ENCODE measurements at regions not wholly inside any gene's neighbourhood (a gene's known extent, or its start where the extent isn't known, plus 50 kb on each side); places are given as distances from the start of the nearest gene placed in this dataset.
"Not testable (repeated sequence)": the region's sequence is repeated elsewhere in the genome, so short reads cannot be mapped to it uniquely, and the experiment has no call there.

DNA sequence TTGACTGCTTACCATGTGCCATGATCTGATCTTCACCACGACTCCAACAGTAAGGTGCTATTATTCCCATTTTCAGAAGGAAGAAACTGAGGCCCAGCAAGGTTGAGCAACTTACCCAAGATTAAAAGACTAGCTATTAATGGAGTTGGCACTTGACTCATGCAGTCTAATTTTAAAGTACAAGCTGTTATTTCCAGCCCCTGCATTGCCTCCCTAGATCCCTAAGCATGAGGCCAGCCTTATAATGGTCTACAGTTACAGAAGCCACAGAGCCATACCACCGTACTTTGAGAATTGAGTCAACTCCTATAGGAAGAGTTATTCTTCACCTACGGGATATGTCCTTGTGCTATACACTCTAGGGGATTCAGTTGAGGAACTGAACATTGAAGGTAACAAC lies 66.7 kb upstream of the RBM19 start:
- CTCF ChIA-PET = no interaction called here
- Mint-ChIP-seq H3K36me3 (ENCODE audit: low read depth) (no peaks in the 10 kb centered on the region), H3K27ac (no peak overlapping the region), H3K4me1 (no peaks in the 10 kb centered on the region), H3K9me3 (ENCODE audit: low read depth) (no peaks in the 10 kb centered on the region), H3K4me3 (no peak overlapping the region), H3K27me3 (peaks cover 8% of the 10 kb centered on the region)
- intact Hi-C loops (cut with DNase I, micrococcal nuclease) = no loop called here
- DNase-seq (no peak), ATAC-seq (no peak)
- POLR2A ChIA-PET = no interaction called here

DNA sequence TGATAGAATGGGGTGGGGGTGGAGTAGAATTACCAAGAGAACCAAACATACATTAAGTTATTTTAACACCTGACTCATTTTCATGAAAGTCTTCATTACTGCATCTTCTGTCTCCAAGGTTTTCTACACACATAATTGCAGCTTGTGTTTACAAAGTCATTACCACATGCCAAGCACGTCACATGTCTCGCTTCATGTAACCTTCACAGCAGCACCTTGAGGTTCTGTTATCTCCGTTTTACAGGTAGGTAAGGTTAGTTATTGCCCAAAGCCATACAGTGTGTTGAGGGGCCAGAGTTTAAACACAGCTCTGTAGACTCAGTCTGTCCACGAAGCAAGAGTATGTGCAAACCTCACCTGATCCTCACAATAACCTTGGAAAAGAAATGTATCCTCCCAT lies 64.3 kb upstream of the RBM19 start:
- CTCF ChIA-PET = no interaction called here
- no peaks in the 10 kb centered on the region for H3K4me1 Mint-ChIP-seq
- H3K9me3 Mint-ChIP-seq (ENCODE audit: low read depth) = no peaks in the 10 kb centered on the region
- POLR2A ChIA-PET = no interaction called here
- H3K36me3 Mint-ChIP-seq (ENCODE audit: low read depth) = no peaks in the 10 kb centered on the region
- peaks cover 15% of the 10 kb centered on the region for H3K27me3 Mint-ChIP-seq
- H3K27ac Mint-ChIP-seq = no peak overlapping the region
- no peak overlapping the region for H3K4me3 Mint-ChIP-seq
- no peak for DNase-seq
- ATAC-seq = no peak
- intact Hi-C loops (cut with DNase I, micrococcal nuclease) = no loop called here

DNA sequence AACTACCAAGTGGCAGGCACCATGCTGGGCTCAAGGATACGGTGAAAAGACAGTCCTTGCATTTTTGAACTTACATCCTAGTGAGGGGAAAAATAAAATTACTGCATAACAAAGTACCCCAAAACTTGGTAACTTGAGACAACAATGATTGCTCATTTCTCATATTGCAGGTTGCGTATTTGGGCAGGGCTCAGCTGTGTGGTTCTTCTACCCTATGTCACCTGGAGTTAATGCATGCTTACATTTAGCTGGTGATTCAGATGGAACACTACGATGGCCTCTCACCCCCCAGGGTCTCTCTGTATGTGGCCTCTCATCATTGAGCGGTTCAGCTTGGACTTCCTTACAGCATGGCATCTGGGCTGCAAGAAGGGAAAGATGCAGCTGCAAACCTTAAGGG lies 60.7 kb upstream of the RBM19 start:
- H3K4me1 Mint-ChIP-seq = no peaks in the 10 kb centered on the region
- no peak overlapping the region for H3K27ac Mint-ChIP-seq
- ChIA-PET POLR2A (no interaction called here), CTCF (interaction anchor here (1.3 kb wide), 1 partner anchor 12 kb away, joined by 3 read pairs; no protein-coding TSS in a partner anchor)
- DNase-seq = no peak
- H3K36me3 Mint-ChIP-seq (ENCODE audit: low read depth) = no peaks in the 10 kb centered on the region
- intact Hi-C loops (cut with DNase I, micrococcal nuclease) = no loop called here
- no peak for ATAC-seq
- H3K9me3 Mint-ChIP-seq (ENCODE audit: low read depth) = no peaks in the 10 kb centered on the region
- no peak overlapping the region for H3K4me3 Mint-ChIP-seq
- peaks cover 21% of the 10 kb centered on the region for H3K27me3 Mint-ChIP-seq

DNA sequence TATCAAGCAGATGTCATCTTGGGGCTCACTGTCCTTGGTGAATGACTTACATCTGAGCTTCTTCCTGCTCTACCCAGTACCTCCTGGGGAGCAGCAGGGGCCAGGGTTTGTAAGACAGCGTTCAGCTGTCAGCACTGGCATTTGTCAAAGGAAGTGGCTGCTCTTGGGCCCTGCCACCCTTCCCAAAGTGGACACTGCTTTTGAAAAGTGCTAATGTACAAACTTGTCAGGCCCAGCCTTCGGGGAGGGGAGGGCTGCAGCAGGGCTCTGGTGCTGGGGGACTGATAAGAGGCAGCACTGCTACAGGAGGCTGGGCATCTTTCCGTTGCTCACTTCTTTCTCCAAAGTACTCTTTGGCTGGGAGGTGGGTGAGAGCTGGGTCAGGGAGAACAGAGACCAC lies 59.8 kb upstream of the RBM19 start:
- intact Hi-C loops (cut with DNase I, micrococcal nuclease) = no loop called here
- ATAC-seq (no peak), DNase-seq (no peak)
- Mint-ChIP-seq H3K27me3 (peaks cover 21% of the 10 kb centered on the region), H3K9me3 (ENCODE audit: low read depth) (no peaks in the 10 kb centered on the region), H3K4me3 (no peak overlapping the region), H3K27ac (no peak overlapping the region), H3K36me3 (ENCODE audit: low read depth) (no peaks in the 10 kb centered on the region), H3K4me1 (no peaks in the 10 kb centered on the region)
- ChIA-PET POLR2A (no interaction called here), CTCF (no interaction called here)

DNA sequence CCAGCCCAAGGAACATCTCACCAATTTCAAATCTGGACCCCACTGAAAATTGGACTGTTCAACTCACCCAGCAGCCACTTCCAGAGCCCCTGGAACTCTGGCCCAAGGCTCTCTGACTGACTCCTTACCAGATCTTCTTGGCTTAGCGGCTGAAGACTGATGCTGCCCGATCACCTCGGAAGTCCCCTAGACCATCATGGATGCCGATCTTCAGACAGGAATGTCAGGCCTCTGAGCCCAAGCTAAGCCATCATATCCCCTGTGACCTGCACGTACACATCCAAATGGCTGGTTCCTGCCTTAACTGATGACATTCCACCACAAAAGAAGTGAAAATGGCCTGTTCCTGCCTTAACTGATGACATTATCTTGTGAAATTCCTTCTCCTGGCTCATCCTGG lies 56.0 kb upstream of the RBM19 start:
- DNase-seq; H3K4me3 Mint-ChIP-seq; CTCF ChIA-PET; H3K36me3 Mint-ChIP-seq (ENCODE audit: low read depth); H3K4me1 Mint-ChIP-seq; H3K9me3 Mint-ChIP-seq (ENCODE audit: low read depth); intact Hi-C loops (cut with DNase I, micrococcal nuclease); ATAC-seq; POLR2A ChIA-PET; H3K27ac Mint-ChIP-seq: not testable (repeated sequence)
- peaks cover 26% of the 10 kb centered on the region for H3K27me3 Mint-ChIP-seq

DNA sequence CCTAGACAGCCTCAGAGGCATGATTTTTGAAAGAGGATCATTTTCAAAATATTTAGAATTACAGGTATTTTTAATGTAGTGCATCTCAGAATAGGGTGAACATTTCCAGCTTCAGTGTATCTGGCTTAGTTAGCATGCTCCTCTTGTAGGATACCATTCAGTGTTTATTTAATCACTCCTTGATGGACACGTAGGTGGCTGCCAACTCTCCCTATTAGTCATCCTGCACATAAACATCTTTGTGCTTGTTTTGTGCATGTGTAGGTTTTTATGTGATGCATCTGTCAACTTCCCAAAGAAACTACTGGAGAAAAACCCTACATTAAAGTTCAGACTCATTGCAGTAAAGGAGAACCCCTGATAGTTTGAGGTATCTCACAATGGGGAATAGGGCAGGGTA lies 52.5 kb upstream of the RBM19 start:
- no peak overlapping the region for H3K4me3 Mint-ChIP-seq
- no peaks in the 10 kb centered on the region for H3K36me3 Mint-ChIP-seq (ENCODE audit: low read depth)
- no peaks in the 10 kb centered on the region for H3K4me1 Mint-ChIP-seq
- ATAC-seq (no peak), DNase-seq (no peak)
- no peaks in the 10 kb centered on the region for H3K9me3 Mint-ChIP-seq (ENCODE audit: low read depth)
- H3K27ac Mint-ChIP-seq = no peak overlapping the region
- intact Hi-C loops (cut with DNase I, micrococcal nuclease) = no loop called here
- peaks cover 28% of the 10 kb centered on the region for H3K27me3 Mint-ChIP-seq
- POLR2A ChIA-PET = no interaction called here
- CTCF ChIA-PET = no interaction called here

Measured in activated CD4-positive, alpha-beta T cell treated with anti-CD3 and anti-CD28 coated beads for 36 hours (primary cell).